ENCODE measurements at regions not wholly inside any gene's neighbourhood (a gene's known extent, or its start where the extent isn't known, plus 50 kb on each side); places are given as distances from the start of the nearest gene placed in this dataset.

DNA sequence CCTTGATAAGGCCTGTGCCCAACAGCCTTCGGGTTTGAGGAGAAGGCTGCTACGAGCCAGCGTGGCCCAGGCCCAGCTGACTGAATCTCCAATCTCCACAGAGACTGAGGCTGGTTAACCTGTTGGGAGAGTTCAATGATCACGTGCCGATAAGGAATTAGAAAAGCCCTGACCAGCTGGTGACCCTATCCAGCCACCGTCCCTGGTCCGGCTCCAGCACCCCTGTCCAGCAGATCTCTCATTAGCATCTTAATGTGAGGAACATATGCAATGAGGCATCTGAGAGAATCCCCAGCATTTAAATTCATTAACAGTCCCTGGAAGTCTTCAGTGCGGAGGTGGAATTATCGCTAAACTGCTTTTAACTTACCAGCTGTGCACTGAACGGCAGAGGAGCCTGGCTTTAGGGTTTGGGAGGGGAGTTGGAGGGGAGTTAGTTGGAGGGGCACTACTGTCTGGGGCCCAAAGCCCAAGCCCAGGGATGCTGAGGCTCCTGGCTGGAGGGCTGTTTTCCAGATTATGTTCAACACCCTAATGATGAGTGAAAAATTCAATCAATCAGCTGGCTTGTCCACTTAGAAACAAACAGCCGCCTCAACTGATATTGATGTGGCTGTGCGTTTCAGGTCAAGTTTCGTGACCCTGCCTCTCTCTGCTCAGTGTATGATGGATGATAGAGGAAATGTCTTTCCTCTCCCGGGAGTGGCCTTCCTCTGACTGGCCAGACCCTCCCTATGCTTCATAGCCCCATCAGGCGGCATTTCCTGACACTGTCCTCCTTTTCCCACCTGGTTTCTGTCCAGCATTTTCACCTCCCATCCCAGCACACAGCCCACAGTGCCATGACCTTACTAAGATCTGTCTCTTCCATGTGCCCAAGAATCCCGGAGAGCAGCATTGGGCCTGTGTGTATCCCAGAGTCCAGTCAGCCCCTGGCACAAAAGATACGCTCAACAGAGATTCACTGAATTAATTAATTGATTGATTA is 184.5 kb downstream of the CCT6B start:
- no peak for ATAC-seq
- no peaks in the 10 kb centered on the region for H3K9me3 ChIP-seq
- H3K4me1 ChIP-seq (ENCODE audit: low read depth), result no peaks in the 10 kb centered on the region
- H3K4me3 ChIP-seq, result no peak overlapping the region
- TF ChIP-seq, protein P1, sequence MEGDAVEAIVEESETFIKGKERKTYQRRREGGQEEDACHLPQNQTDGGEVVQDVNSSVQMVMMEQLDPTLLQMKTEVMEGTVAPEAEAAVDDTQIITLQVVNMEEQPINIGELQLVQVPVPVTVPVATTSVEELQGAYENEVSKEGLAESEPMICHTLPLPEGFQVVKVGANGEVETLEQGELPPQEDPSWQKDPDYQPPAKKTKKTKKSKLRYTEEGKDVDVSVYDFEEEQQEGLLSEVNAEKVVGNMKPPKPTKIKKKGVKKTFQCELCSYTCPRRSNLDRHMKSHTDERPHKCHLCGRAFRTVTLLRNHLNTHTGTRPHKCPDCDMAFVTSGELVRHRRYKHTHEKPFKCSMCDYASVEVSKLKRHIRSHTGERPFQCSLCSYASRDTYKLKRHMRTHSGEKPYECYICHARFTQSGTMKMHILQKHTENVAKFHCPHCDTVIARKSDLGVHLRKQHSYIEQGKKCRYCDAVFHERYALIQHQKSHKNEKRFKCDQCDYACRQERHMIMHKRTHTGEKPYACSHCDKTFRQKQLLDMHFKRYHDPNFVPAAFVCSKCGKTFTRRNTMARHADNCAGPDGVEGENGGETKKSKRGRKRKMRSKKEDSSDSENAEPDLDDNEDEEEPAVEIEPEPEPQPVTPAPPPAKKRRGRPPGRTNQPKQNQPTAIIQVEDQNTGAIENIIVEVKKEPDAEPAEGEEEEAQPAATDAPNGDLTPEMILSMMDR (IDR thresholded peaks at IDR 0.05), result no peak
- intact Hi-C loops (cut with DNase I, micrococcal nuclease), result no loop called here
- H3K36me3 ChIP-seq (ENCODE audit: low read depth), result no peaks in the 10 kb centered on the region
- no peak for DNase-seq

- no peak for DNase-seq
- H3K9me3 ChIP-seq, result no peaks in the 10 kb centered on the region
- TF ChIP-seq, protein P1 (IDR thresholded peaks at IDR 0.05), result no peak
- H3K36me3 ChIP-seq (ENCODE audit: low read depth), result no peaks in the 10 kb centered on the region
- no peaks in the 10 kb centered on the region for H3K4me1 ChIP-seq (ENCODE audit: low read depth)
- no peak for ATAC-seq
- no peak overlapping the region for H3K4me3 ChIP-seq
- intact Hi-C loops (cut with DNase I, micrococcal nuclease), result no loop called here
These were observed 188.2 kb downstream of the CCT6B start for GRCh38 chr17:34773036-34773435.

DNA sequence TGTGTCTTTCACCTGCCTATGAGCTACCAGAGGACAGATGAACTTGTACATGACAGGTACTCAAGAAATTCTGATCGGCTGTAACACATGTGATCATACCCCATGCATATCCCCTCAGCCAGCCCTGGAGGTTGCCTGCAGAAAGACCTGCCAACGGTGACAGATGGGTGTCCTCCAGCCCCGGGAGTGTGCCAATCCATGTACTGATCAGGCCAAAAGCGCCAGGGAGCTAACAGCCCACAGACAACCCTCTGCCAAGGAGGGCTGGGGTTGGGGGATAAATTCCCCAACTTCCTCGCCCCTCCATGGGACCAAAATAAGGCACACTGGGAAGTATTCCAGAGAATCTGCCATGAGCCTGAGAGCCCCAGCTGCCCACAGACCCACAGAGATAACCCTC is 189.4 kb downstream of the CCT6B start:
- no peaks in the 10 kb centered on the region for H3K9me3 ChIP-seq
- no peaks in the 10 kb centered on the region for H3K4me1 ChIP-seq (ENCODE audit: low read depth)
- TF ChIP-seq, protein P1 (IDR thresholded peaks at IDR 0.05), result no peak
- intact Hi-C loops (cut with DNase I, micrococcal nuclease), result no loop called here
- no peak for ATAC-seq
- DNase-seq, result no peak
- no peaks in the 10 kb centered on the region for H3K36me3 ChIP-seq (ENCODE audit: low read depth)
- no peak overlapping the region for H3K4me3 ChIP-seq

GRCh38 chr17:34770586-34770985 is 190.7 kb downstream of the CCT6B start:
- TF ChIP-seq, protein P1 (IDR thresholded peaks at IDR 0.05), result no peak
- no peaks in the 10 kb centered on the region for H3K36me3 ChIP-seq (ENCODE audit: low read depth)
- no peak for ATAC-seq
- no peaks in the 10 kb centered on the region for H3K4me1 ChIP-seq (ENCODE audit: low read depth)
- intact Hi-C loops (cut with DNase I, micrococcal nuclease), result no loop called here
- H3K4me3 ChIP-seq, result no peak overlapping the region
- no peak for DNase-seq
- no peaks in the 10 kb centered on the region for H3K9me3 ChIP-seq

DNA sequence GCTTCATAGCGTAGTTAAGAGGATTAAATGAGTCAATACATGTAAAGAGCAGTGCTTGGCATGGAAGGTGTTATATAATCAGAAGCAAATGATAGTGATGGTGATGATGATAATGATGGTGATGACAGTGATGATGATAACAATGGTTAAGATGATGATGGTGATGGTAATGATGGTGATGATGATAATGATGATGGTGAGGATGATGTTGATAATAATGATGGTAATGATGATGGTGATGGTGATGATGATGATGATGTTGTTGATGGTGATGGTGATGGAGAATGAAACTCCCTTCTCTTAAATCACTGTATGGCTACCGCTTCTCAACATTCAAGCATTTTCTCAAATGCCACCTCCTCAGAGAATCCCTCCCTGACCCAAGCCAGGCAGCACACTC is 190.5 kb downstream of the TMEM132E start:
- Histone ChIP-seq H3K9me3 (no peaks in the 10 kb centered on the region), H3K36me3 (ENCODE audit: low read depth) (no peaks in the 10 kb centered on the region), H3K4me1 (ENCODE audit: low read depth) (no peaks in the 10 kb centered on the region), H3K4me3 (no peak overlapping the region)
- DNase-seq (no peak), ATAC-seq (no peak)
- intact Hi-C loops (cut with DNase I, micrococcal nuclease), result no loop called here
- TF ChIP-seq, protein P1 (IDR thresholded peaks at IDR 0.05), result no peak
